CD14-positive monocyte (primary cell): ENCODE measurements at regions not wholly inside any gene's neighbourhood (a gene's known extent, or its start where the extent isn't known, plus 50 kb on each side); places are given as distances from the start of the nearest gene placed in this dataset.

Experiments
- DNase-seq, 3 donors: peaks; one replicate each; pipeline ENCODE4 v3.0.0-alpha.2; 2011 to 2022
- H2AFZ ChIP-seq: 2 replicates; pipeline ENCODE4 v1.6.0; 2012; ENCODE audit warnings: mild to moderate bottlenecking, low read depth, low read length, inconsistent platforms; ENCODE audit not compliant: insufficient read depth, poor library complexity, severe bottlenecking
- H3K27ac ChIP-seq, 2 donors: 1 replicate in 1 of 2; 2 replicates in 1 of 2; pipeline ENCODE4 v1.5.1; 2012 to 2013; ENCODE audit warnings: low read length in 2 of 2, control low read depth in 1 of 2, inconsistent platforms in 1 of 2, low read depth in 1 of 2, mild to moderate bottlenecking in 1 of 2
- H3K27me3 ChIP-seq, 2 donors: one replicate each; pipeline versions ENCODE4 v1.6.0 to v1.6.1; 2011 to 2013; ENCODE audit warnings: low read length in 2 of 2; ENCODE audit not compliant: control insufficient read depth in 2 of 2, insufficient read depth in 2 of 2
- H3K36me3 ChIP-seq, 2 donors: replicated peaks in 1 of 2; 1 replicate in 1 of 2; 2 replicates in 1 of 2; pipeline versions ENCODE4 v1.5.1 to v1.6.1; 2012 to 2013; ENCODE audit warnings: low read length in 2 of 2, control low read depth in 1 of 2, inconsistent platforms in 1 of 2, mild to moderate bottlenecking in 1 of 2; ENCODE audit not compliant: insufficient read depth in 2 of 2, control insufficient read depth in 1 of 2
- H3K4me1 ChIP-seq, 2 donors: 1 replicate in 1 of 2; 2 replicates in 1 of 2; pipeline versions ENCODE4 v1.5.1 to v1.6.1; 2012 to 2013; ENCODE audit warnings: low read length in 2 of 2, control low read depth in 1 of 2, inconsistent platforms in 1 of 2, mild to moderate bottlenecking in 1 of 2, moderate library complexity in 1 of 2; ENCODE audit not compliant: insufficient read depth in 2 of 2, control insufficient read depth in 1 of 2
- H3K4me2 ChIP-seq: replicated peaks from 2 replicates; pipeline ENCODE3; 2012; ENCODE audit warnings: low read length, moderate library complexity, mild to moderate bottlenecking; ENCODE audit not compliant: poor library complexity, severe bottlenecking; ENCODE audit errors: extremely low read depth
- H3K4me3 ChIP-seq, 3 experiments: fragments of 200-600 bp in 1 of 3; sonication (generic) in 1 of 3; replicated peaks in 1 of 3; 1 replicate in 2 of 3; 2 replicates in 1 of 3; pipeline ENCODE4 v1.5.1; 2011 to 2013; ENCODE audit warnings: low read length in 3 of 3, mild to moderate bottlenecking in 3 of 3, control low read depth in 2 of 3, low read depth in 2 of 3, inconsistent platforms in 1 of 3, moderate library complexity in 1 of 3
- H3K79me2 ChIP-seq: 2 replicates; pipeline ENCODE4 v1.6.0; 2012; ENCODE audit warnings: mild to moderate bottlenecking, control low read depth, inconsistent platforms, low read length, moderate library complexity; ENCODE audit not compliant: insufficient read depth
- H3K9ac ChIP-seq: 2 replicates; pipeline ENCODE4 v1.6.0; 2017; ENCODE audit warnings: low read length, mild to moderate bottlenecking; ENCODE audit not compliant: insufficient read depth, poor library complexity, severe bottlenecking
- H3K9me3 ChIP-seq, 2 donors: replicated peaks in 1 of 2; 1 replicate in 1 of 2; 2 replicates in 1 of 2; pipeline versions ENCODE4 v1.5.1 to v1.6.1; 2012 to 2013; ENCODE audit warnings: low read length in 2 of 2, control low read depth in 1 of 2; ENCODE audit not compliant: control insufficient read depth in 1 of 2, insufficient read depth in 1 of 2
- H4K20me1 ChIP-seq: 2 replicates; pipeline ENCODE4 v1.6.0; 2012; ENCODE audit warnings: mild to moderate bottlenecking, low read length, control low read depth, moderate library complexity; ENCODE audit not compliant: insufficient read depth
- H3K27ac Mint-ChIP-seq, 7 donors: one replicate each; pipeline ENCODE4 v1.8.0; 2020; ENCODE audit warnings: mild to moderate bottlenecking in 7 of 7, mixed read lengths in 7 of 7, moderate library complexity in 6 of 7, inconsistent platforms in 2 of 7
- H3K27me3 Mint-ChIP-seq, 3 donors: one replicate each; pipeline ENCODE4 v1.8.0; 2021 to 2022; ENCODE audit warnings: low read depth in 3 of 3, mild to moderate bottlenecking in 3 of 3, mixed read lengths in 3 of 3, moderate library complexity in 3 of 3, inconsistent platforms in 1 of 3
- H3K36me3 Mint-ChIP-seq, 2 donors: one replicate each; pipeline ENCODE4 v1.8.0; 2020; ENCODE audit warnings: mixed read lengths in 2 of 2, inconsistent platforms in 1 of 2, mild to moderate bottlenecking in 1 of 2
- H3K4me1 Mint-ChIP-seq: one replicate; pipeline ENCODE4 v1.8.0; 2020; ENCODE audit warnings: mild to moderate bottlenecking, mixed read lengths
- H3K4me3 Mint-ChIP-seq, 2 donors: one replicate each; pipeline ENCODE4 v1.8.0; 2020; ENCODE audit warnings: mild to moderate bottlenecking in 2 of 2, mixed read lengths in 2 of 2, moderate library complexity in 1 of 2
- H3K9me3 Mint-ChIP-seq, 7 donors: one replicate each; pipeline ENCODE4 v1.8.0; 2020 to 2022; ENCODE audit warnings: mixed read lengths in 7 of 7, mild to moderate bottlenecking in 6 of 7, moderate library complexity in 6 of 7, inconsistent platforms in 2 of 7
- CTCF ChIP-seq: fragments of 200-600 bp; IDR thresholded peaks from one replicate; pipeline ENCODE4 v1.8.0; 2022; ENCODE audit warnings: antibody characterized with exemption, mild to moderate bottlenecking
- WGBS: methylation state at CpG from one replicate; pipeline ENCODE4 v1.1.5; 2013; ENCODE audit warnings: missing lambda C conversion rate; ENCODE audit not compliant: insufficient coverage; 5-methylcytosine and 5-hydroxymethylcytosine counted together
- intact Hi-C, 2 donors: fragments of 100-400 bp; cut with micrococcal nuclease; formaldehyde crosslinking; loops; one replicate each; pipeline versions ENCODE4 v1.15.0 to v1.15.1; 2023

- WGBS: 88% methylated on average over 2 of the region's 6 CpGs
- Mint-ChIP-seq H3K27ac (no peak overlapping the region), H3K9me3 (peaks cover 0 to 14% (median 2%) of the 10 kb centered on the region in 7 donors), H3K4me3 (no peak overlapping the region), H3K27me3 (peaks cover 0 to 2% (median 0%) of the 10 kb centered on the region in 3 donors), H3K4me1 (no peaks in the 10 kb centered on the region), H3K36me3 (no peaks in the 10 kb centered on the region)
- no peak overlapping the region for H2AFZ ChIP-seq
- no peaks in the 10 kb centered on the region for H4K20me1 ChIP-seq
- H3K36me3 ChIP-seq: no peaks in the 10 kb centered on the region
- no peaks in the 10 kb centered on the region for H3K9me3 ChIP-seq
- no peak for TF ChIP-seq CTCF
- H3K4me2 ChIP-seq: no peak overlapping the region
- H3K9ac ChIP-seq: no peak overlapping the region
- intact Hi-C loops: no loop called here
- no peaks in the 10 kb centered on the region for H3K79me2 ChIP-seq
- no peak for DNase-seq
- no peaks in the 10 kb centered on the region for H3K27me3 ChIP-seq
- no peak overlapping the region for H3K4me3 ChIP-seq
- no peak overlapping the region for H3K27ac ChIP-seq
- no peaks in the 10 kb centered on the region for H3K4me1 ChIP-seq
Measured at GRCh38 chr1:164446020-164446419, 113.0 kb upstream of the PBX1 start.

GRCh38 chr1:164452549-164452948, 106.4 kb upstream of the PBX1 start:
- H3K9me3 Mint-ChIP-seq: peaks cover 0 to 17% (median 8%) of the 10 kb centered on the region in 7 donors
- intact Hi-C loops: no loop called here
- Histone ChIP-seq H2AFZ (no peak overlapping the region), H3K36me3 (no peaks in the 10 kb centered on the region), H3K4me1 (no peaks in the 10 kb centered on the region), H3K4me2 (no peak overlapping the region), H3K27ac (no peak overlapping the region), H3K79me2 (no peaks in the 10 kb centered on the region), H4K20me1 (no peaks in the 10 kb centered on the region), H3K9me3 (no peaks in the 10 kb centered on the region), H3K27me3 (no peaks in the 10 kb centered on the region), H3K4me3 (no peak overlapping the region), H3K9ac (no peak overlapping the region)
- DNase-seq: no peak
- H3K27ac Mint-ChIP-seq: no peak overlapping the region
- H3K4me3 Mint-ChIP-seq: no peak overlapping the region
- WGBS: 80% methylated on average over 1 of the region's 1 CpG
- no peak for TF ChIP-seq CTCF
- H3K36me3 Mint-ChIP-seq: no peaks in the 10 kb centered on the region
- peaks cover 0 to 2% (median 0%) of the 10 kb centered on the region in 3 donors for H3K27me3 Mint-ChIP-seq
- no peaks in the 10 kb centered on the region for H3K4me1 Mint-ChIP-seq
